IMR-90 (cell line): ENCODE measurements at regions not wholly inside any gene's neighbourhood (a gene's known extent, or its start where the extent isn't known, plus 50 kb on each side); places are given as distances from the start of the nearest gene placed in this dataset.

Experiments
- ATAC-seq: fragments of 200-7000 bp; cut with Tn5 transposase; 2 replicates; pipeline ENCODE4 v1.9.1; 2020; ENCODE audit warnings: low read depth, mild to moderate bottlenecking, moderate library complexity
- BruUV-seq: library from RNA; stranded (reverse); fragments of 400-500 nt; replicated peaks from 2 replicates; lab custom pipeline; 2021; lab: Mats Ljungman, UMichigan
- CTCF ChIA-PET: fragments of 300-600 bp; formaldehyde crosslinking; extraction: SDS; loops from one replicate; lab custom pipeline; 2021; ENCODE audit warnings: antibody characterized with exemption; lab: Yijun Ruan, JAX
- POLR2A ChIA-PET: fragments of 300-600 bp; sonication (Branson Sonifier 250); formaldehyde crosslinking; loops from one replicate; lab custom pipeline; 2022; ENCODE audit warnings: antibody characterized with exemption; ENCODE audit not compliant: unreplicated experiment; lab: Charles Lee
- DNase-seq: peaks from one replicate; pipeline ENCODE4 v3.0.0; 2013
- H2AFZ ChIP-seq: replicated peaks from 2 replicates; pipeline ENCODE3; 2013; ENCODE audit warnings: low read length, mild to moderate bottlenecking; ENCODE audit not compliant: poor library complexity
- H2AK5ac ChIP-seq: 2 replicates; pipeline ENCODE4 v1.6.1; 2013; ENCODE audit warnings: low read depth, low read length, inconsistent platforms
- H2AK9ac ChIP-seq: replicated peaks from 2 replicates; pipeline ENCODE3; 2013; ENCODE audit warnings: mild to moderate bottlenecking, low read depth, low read length, moderate library complexity; ENCODE audit not compliant: poor library complexity
- H2BK120ac ChIP-seq: 2 replicates; pipeline ENCODE4 v1.6.1; 2013; ENCODE audit warnings: low read depth, low read length, inconsistent platforms
- H2BK15ac ChIP-seq: 3 replicates; pipeline ENCODE4 v1.6.1; 2013; ENCODE audit warnings: low read depth, low read length, inconsistent platforms
- H2BK20ac ChIP-seq: 2 replicates; pipeline ENCODE4 v1.6.1; 2013; ENCODE audit warnings: low read depth, mild to moderate bottlenecking, inconsistent platforms, low read length, moderate library complexity
- H2BK5ac ChIP-seq: 2 replicates; pipeline ENCODE4 v1.6.1; 2013; ENCODE audit warnings: mild to moderate bottlenecking, low read depth, low read length, inconsistent platforms; ENCODE audit not compliant: poor library complexity, severe bottlenecking
- H3K14ac ChIP-seq: replicated peaks from 2 replicates; pipeline ENCODE4 v1.6.1; 2013; ENCODE audit warnings: low read depth, low read length, inconsistent platforms
- H3K18ac ChIP-seq: 2 replicates; pipeline ENCODE4 v1.6.1; 2013; ENCODE audit warnings: low read depth, low read length, control low read depth
- H3K23ac ChIP-seq: 2 replicates; pipeline ENCODE4 v1.6.1; 2013; ENCODE audit warnings: low read depth, low read length, inconsistent platforms
- H3K27ac ChIP-seq: 2 replicates; pipeline ENCODE4 v1.5.1; 2013; ENCODE audit warnings: mild to moderate bottlenecking, control low read depth, low read length; ENCODE audit not compliant: insufficient read depth
- H3K27me3 ChIP-seq: 2 replicates; pipeline ENCODE4 v1.6.1; 2013; ENCODE audit warnings: low read length; ENCODE audit not compliant: control insufficient read depth, insufficient read depth
- H3K36me3 ChIP-seq: 2 replicates; pipeline ENCODE4 v1.6.1; 2013; ENCODE audit warnings: low read length, mixed read lengths; ENCODE audit not compliant: control insufficient read depth, insufficient read depth
- H3K4ac ChIP-seq: 2 replicates; pipeline ENCODE4 v1.6.1; 2013; ENCODE audit warnings: low read depth, low read length, inconsistent platforms
- H3K4me1 ChIP-seq: 2 replicates; pipeline ENCODE4 v1.6.1; 2013; ENCODE audit warnings: low read length, mixed read lengths; ENCODE audit not compliant: control insufficient read depth, insufficient read depth
- H3K4me2 ChIP-seq: 2 replicates; pipeline ENCODE4 v1.6.1; 2013; ENCODE audit warnings: low read depth, mild to moderate bottlenecking, control low read depth, low read length, moderate library complexity
- H3K4me3 ChIP-seq: 2 replicates; pipeline ENCODE4 v1.5.1; 2013; ENCODE audit warnings: low read depth, mild to moderate bottlenecking, control low read depth, low read length, moderate library complexity; ENCODE audit not compliant: insufficient read depth
- H3K56ac ChIP-seq: 2 replicates; pipeline ENCODE4 v1.6.1; 2013; ENCODE audit warnings: low read length, inconsistent platforms; ENCODE audit not compliant: insufficient read depth; ENCODE audit errors: extremely low read depth
- H3K79me1 ChIP-seq, 2 experiments: 2 replicates each; pipeline ENCODE4 v1.6.1; 2013; ENCODE audit warnings: low read length in 2 of 2, inconsistent platforms in 1 of 2, low read depth in 1 of 2
- H3K9ac ChIP-seq: 2 replicates; pipeline ENCODE4 v1.6.1; 2013; ENCODE audit warnings: low read depth, low read length, control low read depth
- H3K9me1 ChIP-seq: 2 replicates; pipeline ENCODE4 v1.6.1; 2013; ENCODE audit warnings: low read length, inconsistent platforms; ENCODE audit not compliant: insufficient read depth
- H3K9me3 ChIP-seq: 2 replicates; pipeline ENCODE4 v1.6.1; 2013; ENCODE audit warnings: low read length; ENCODE audit not compliant: control insufficient read depth, insufficient read depth
- H4K20me1 ChIP-seq: 2 replicates; pipeline ENCODE4 v1.6.1; 2013; ENCODE audit warnings: low read length, inconsistent platforms; ENCODE audit not compliant: insufficient read depth
- H4K5ac ChIP-seq: 2 replicates; pipeline ENCODE4 v1.6.1; 2013; ENCODE audit warnings: mild to moderate bottlenecking, low read depth, low read length, control low read depth
- H4K8ac ChIP-seq, 2 experiments: 2 replicates each; pipeline ENCODE4 v1.6.1; 2013; ENCODE audit warnings: low read depth in 2 of 2, low read length in 2 of 2, control low read depth in 1 of 2, inconsistent platforms in 1 of 2
- H4K91ac ChIP-seq: 2 replicates; pipeline ENCODE4 v1.6.1; 2013; ENCODE audit warnings: low read depth, low read length, inconsistent platforms; ENCODE audit not compliant: insufficient read depth
- FOS ChIP-seq: fragments of 150-350 bp; IDR thresholded peaks from 2 replicates; pipeline ENCODE4 v1.6.1; 2016; ENCODE audit warnings: low read depth, low read length
- MAZ ChIP-seq: IDR thresholded peaks from 2 replicates; pipeline ENCODE4 v1.6.1; 2012; ENCODE audit warnings: low read depth, mild to moderate bottlenecking, low read length, improper control_type of control experiment, moderate library complexity, borderline replicate concordance
- RAD21 ChIP-seq: IDR thresholded peaks from 2 replicates; pipeline ENCODE4 v1.6.1; 2012; ENCODE audit warnings: low read length, improper control_type of control experiment
- SMC3 ChIP-seq: fragments of 150-350 bp; IDR thresholded peaks from 2 replicates; pipeline ENCODE4 v1.6.1; 2016; ENCODE audit warnings: low read depth, mild to moderate bottlenecking, antibody characterized with exemption, low read length, moderate library complexity
- WGBS, 2 experiments: methylation state at CpG; one replicate each; pipeline versions ENCODE4 v1.1.5 to v1.1.7; 2013; ENCODE audit warnings: missing lambda C conversion rate in 2 of 2; ENCODE audit not compliant: insufficient read length in 1 of 2; ENCODE audit errors: extremely low coverage in 2 of 2; 5-methylcytosine and 5-hydroxymethylcytosine counted together
- dilution Hi-C: fragments of 300-500 bp; cut with HindIII; formaldehyde crosslinking; loops from one replicate; pipeline ENCODE4 v1.14.3; 2018; ENCODE audit warnings: low sequenced_read_pairs; ENCODE audit not compliant: unreplicated experiment
- in situ Hi-C: fragments of 300-500 bp; cut with MboI; formaldehyde crosslinking; loops from 3 replicates; pipeline ENCODE4 v1.14.3; 2019; ENCODE audit warnings: low sequenced_read_pairs, inconsistent platforms, mixed read lengths
- intact Hi-C: fragments of 100-400 bp; cut with micrococcal nuclease; formaldehyde crosslinking; loops from 2 replicates; pipeline ENCODE4 v1.10.0; 2022
- TF ChIP-seq, protein P1 (sequence below): fragments of 150-350 bp; IDR thresholded peaks from 2 replicates; pipeline ENCODE4 v1.6.1; 2017; ENCODE audit warnings: mild to moderate bottlenecking, antibody characterized with exemption, low read length, low read depth

DNA sequence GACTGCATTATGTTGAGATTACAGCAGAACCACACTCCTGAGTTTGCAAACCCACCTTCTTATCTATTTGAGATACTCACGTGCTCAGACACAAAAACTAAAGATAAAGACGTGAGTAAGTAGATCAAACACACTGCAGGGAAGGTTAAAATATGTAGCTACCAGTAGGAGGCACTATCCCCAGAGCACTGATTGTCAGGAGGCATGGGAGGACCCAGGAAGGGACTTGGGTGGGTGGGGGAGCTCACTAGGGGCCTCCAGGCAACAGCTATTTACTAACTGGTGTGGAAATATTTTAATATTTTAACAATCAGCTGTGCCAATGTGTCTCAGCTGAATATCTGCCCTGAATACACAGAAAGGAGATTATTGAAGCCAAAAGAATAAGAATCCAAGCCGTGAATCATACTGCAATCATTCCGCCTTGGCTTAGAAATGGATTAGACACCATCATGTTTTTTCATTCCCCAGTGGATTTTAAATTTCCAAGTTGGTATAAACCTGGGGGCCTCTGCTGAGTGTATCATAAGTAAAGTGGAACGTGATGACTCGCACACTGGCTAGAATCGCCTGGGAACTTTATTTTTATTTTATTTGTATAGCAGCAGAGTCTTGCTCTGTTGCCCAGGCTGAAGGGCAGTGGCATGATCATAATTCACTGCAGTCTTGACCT, 73.2 kb upstream of the CACNA1A start:
- no peak for TF ChIP-seq MAZ
- TF ChIP-seq SMC3: no peak
- TF ChIP-seq RAD21: no peak
- TF ChIP-seq FOS: no peak
- TF ChIP-seq, protein P1, sequence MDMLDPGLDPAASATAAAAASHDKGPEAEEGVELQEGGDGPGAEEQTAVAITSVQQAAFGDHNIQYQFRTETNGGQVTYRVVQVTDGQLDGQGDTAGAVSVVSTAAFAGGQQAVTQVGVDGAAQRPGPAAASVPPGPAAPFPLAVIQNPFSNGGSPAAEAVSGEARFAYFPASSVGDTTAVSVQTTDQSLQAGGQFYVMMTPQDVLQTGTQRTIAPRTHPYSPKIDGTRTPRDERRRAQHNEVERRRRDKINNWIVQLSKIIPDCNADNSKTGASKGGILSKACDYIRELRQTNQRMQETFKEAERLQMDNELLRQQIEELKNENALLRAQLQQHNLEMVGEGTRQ: no peak
- ChIA-PET CTCF (interaction anchor here (0.6 to 1.2 kb wide), 5 partner anchors 8 to 133 kb away, joined by 3 to 4 read pairs (median 3); no protein-coding TSS in a partner anchor), POLR2A (interaction anchor here (0.5 kb wide), 1 partner anchor 61 kb away, joined by 4 read pairs; no protein-coding TSS in a partner anchor)
- DNase-seq: peak; percentile 65
- no peaks in the 10 kb centered on the region for H3K36me3 ChIP-seq
- H3K4me3 ChIP-seq: no peak overlapping the region
- no peak overlapping the region for H2BK120ac ChIP-seq
- no peak overlapping the region for H2BK5ac ChIP-seq
- BruUV-seq: no TSS peak
- no peaks in the 10 kb centered on the region for H4K20me1 ChIP-seq
- WGBS, 2 experiments: 62% methylated on average over 4 of the region's 7 CpGs; no CpG with 5 or more reads in 1 of the 2 experiments
- H2BK15ac ChIP-seq: no peak overlapping the region
- no peak overlapping the region for H4K8ac ChIP-seq
- intact Hi-C loops: no loop called here
- H3K9me3 ChIP-seq: peaks cover 4% of the 10 kb centered on the region
- H2AK9ac ChIP-seq: no peak overlapping the region
- peak; percentile 66 for ATAC-seq
- no peak overlapping the region for H3K14ac ChIP-seq
- H3K56ac ChIP-seq: no peak overlapping the region
- H3K4me1 ChIP-seq: no peaks in the 10 kb centered on the region
- no peaks in the 10 kb centered on the region for H3K79me1 ChIP-seq
- no peak overlapping the region for H3K4me2 ChIP-seq
- no peak overlapping the region for H4K5ac ChIP-seq
- no peak overlapping the region for H3K27ac ChIP-seq
- dilution Hi-C loops: no loop called here
- H3K23ac ChIP-seq: no peak overlapping the region
- H3K18ac ChIP-seq: no peak overlapping the region
- no peaks in the 10 kb centered on the region for H3K9me1 ChIP-seq
- H3K4ac ChIP-seq: no peak overlapping the region
- H3K27me3 ChIP-seq: peaks cover 1% of the 10 kb centered on the region; the same call in 1 of the 2 replicates
- no peak overlapping the region for H3K9ac ChIP-seq
- no peak overlapping the region for H2AK5ac ChIP-seq
- in situ Hi-C loops: no loop called here
- H4K91ac ChIP-seq: no peak overlapping the region
- H2BK20ac ChIP-seq: no peak overlapping the region
- H2AFZ ChIP-seq: no peak overlapping the region
